Sigmoid colon (tissue), 3 donors: ENCODE measurements at regions not wholly inside any gene's neighbourhood (a gene's known extent, or its start where the extent isn't known, plus 50 kb on each side); places are given as distances from the start of the nearest gene placed in this dataset.

Experiments
- POLR2A ChIP-seq, 2 donors: fragments of 450-650 bp; IDR thresholded peaks; one replicate each; pipeline ENCODE4 v1.6.1; 2016; ENCODE audit warnings: antibody characterized with exemption in 2 of 2, mild to moderate bottlenecking in 2 of 2, moderate library complexity in 2 of 2
- TF ChIP-seq, protein P1 (sequence below), 4 experiments: fragments of 450-650 bp in 3 of 4; fragments of 200-600 bp in 1 of 4; IDR thresholded peaks; one replicate each; pipeline ENCODE4 v1.5.1; 2016 to 2019; ENCODE audit warnings: antibody characterized with exemption in 4 of 4, mild to moderate bottlenecking in 3 of 4, moderate library complexity in 2 of 4

DNA sequence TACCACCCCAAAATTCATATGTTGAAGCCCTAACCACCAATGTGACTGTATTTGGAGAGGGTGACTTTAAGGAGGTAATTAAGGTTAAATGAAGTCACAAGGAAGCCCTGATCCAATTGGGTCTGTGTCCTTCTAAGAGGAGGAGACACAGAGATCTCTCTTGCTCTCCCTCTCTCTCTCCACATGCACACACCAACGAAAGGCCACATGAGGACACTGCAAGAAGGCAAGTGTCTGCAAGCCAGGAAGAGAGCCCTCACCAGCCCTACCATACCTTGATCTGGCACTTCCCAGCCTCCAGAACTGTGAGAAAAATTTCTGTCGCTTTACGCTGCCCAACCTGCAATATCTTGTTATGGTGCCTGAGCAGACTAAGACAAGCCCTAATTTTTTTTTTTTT lies 56.0 kb upstream of the NEBL start:
- TF ChIP-seq, protein P1, sequence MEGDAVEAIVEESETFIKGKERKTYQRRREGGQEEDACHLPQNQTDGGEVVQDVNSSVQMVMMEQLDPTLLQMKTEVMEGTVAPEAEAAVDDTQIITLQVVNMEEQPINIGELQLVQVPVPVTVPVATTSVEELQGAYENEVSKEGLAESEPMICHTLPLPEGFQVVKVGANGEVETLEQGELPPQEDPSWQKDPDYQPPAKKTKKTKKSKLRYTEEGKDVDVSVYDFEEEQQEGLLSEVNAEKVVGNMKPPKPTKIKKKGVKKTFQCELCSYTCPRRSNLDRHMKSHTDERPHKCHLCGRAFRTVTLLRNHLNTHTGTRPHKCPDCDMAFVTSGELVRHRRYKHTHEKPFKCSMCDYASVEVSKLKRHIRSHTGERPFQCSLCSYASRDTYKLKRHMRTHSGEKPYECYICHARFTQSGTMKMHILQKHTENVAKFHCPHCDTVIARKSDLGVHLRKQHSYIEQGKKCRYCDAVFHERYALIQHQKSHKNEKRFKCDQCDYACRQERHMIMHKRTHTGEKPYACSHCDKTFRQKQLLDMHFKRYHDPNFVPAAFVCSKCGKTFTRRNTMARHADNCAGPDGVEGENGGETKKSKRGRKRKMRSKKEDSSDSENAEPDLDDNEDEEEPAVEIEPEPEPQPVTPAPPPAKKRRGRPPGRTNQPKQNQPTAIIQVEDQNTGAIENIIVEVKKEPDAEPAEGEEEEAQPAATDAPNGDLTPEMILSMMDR (IDR thresholded peaks at IDR 0.05) = no peak
- no peak for TF ChIP-seq POLR2A (IDR thresholded peaks at IDR 0.05)
